GM23248 (cell line): ENCODE measurements at regions not wholly inside any gene's neighbourhood (a gene's known extent, or its start where the extent isn't known, plus 50 kb on each side); places are given as distances from the start of the nearest gene placed in this dataset.

Source experiments
- EZH2 ChIP-seq: fragments of 200-600 bp; sonication (generic); IDR thresholded peaks from 2 replicates; pipeline ENCODE4 v1.6.1; 2018; ENCODE audit warnings: antibody characterized with exemption, mild to moderate bottlenecking; ENCODE audit not compliant: insufficient read depth, poor library complexity, severe bottlenecking
- EZH2phosphoT487 ChIP-seq: fragments of 200-600 bp; sonication (generic); IDR thresholded peaks from 2 replicates; pipeline ENCODE4 v1.6.1; 2018; ENCODE audit warnings: antibody characterized with exemption, moderate library complexity, mild to moderate bottlenecking, low read depth; ENCODE audit not compliant: insufficient read depth

- no peak for TF ChIP-seq EZH2
- TF ChIP-seq EZH2phosphoT487 = no peak
Measured at GRCh38 chr12:34188974-34189373, 166.7 kb downstream of the ALG10 start.
